A549 (cell line): ENCODE measurements at regions not wholly inside any gene's neighbourhood (a gene's known extent, or its start where the extent isn't known, plus 50 kb on each side); places are given as distances from the start of the nearest gene placed in this dataset.
"Not testable (repeated sequence)": the region's sequence is repeated elsewhere in the genome, so short reads cannot be mapped to it uniquely, and the experiment has no call there.

ENCODE experiments used
- CHD2 ChIP-seq: fragments of 150-350 bp; IDR thresholded peaks from 2 replicates; pipeline ENCODE4 v1.6.1; 2014; ENCODE audit warnings: low read length; ENCODE audit not compliant: partially characterized antibody
- EP300 ChIP-seq, 2 experiments: fragments of >200 bp; sonication (Bioruptor Twin); formaldehyde crosslinking; IDR thresholded peaks; 2 replicates in 1 of 2; 3 replicates in 1 of 2; pipeline ENCODE4 v1.6.1; 2016 to 2017
- MAFK ChIP-seq: fragments of 450-650 bp; IDR thresholded peaks from 2 replicates; pipeline ENCODE4 v1.6.1; 2014; ENCODE audit not compliant: partially characterized antibody
- NR3C1 ChIP-seq: fragments of >200 bp; sonication (Bioruptor Twin); formaldehyde crosslinking; IDR thresholded peaks from 3 replicates; pipeline ENCODE4 v1.6.1; 2017
- POLR2A ChIP-seq: IDR thresholded peaks from 2 replicates; pipeline ENCODE4 v1.6.1; 2012; ENCODE audit warnings: mild to moderate bottlenecking, low read length
- SREBF2 ChIP-seq: fragments of 450-650 bp; IDR thresholded peaks from 2 replicates; pipeline ENCODE4 v1.6.1; 2014; ENCODE audit warnings: mild to moderate bottlenecking, moderate library complexity
- TF ChIP-seq, protein P1 (sequence below): fragments of 250-450 bp; sonication (Bioruptor Pico); IDR thresholded peaks from 2 replicates; pipeline ENCODE4 v1.5.0; 2021; ENCODE audit warnings: mild to moderate bottlenecking, moderate library complexity, borderline replicate concordance
- TF ChIP-seq, protein P2 (sequence below): IDR thresholded peaks from 2 replicates; pipeline ENCODE4 v1.6.1; 2012

- TF ChIP-seq NR3C1; EP300 (IDR thresholded peaks at IDR 0.05); MAFK; CHD2; POLR2A; SREBF2: not testable (repeated sequence)
- TF ChIP-seq, protein P1, sequence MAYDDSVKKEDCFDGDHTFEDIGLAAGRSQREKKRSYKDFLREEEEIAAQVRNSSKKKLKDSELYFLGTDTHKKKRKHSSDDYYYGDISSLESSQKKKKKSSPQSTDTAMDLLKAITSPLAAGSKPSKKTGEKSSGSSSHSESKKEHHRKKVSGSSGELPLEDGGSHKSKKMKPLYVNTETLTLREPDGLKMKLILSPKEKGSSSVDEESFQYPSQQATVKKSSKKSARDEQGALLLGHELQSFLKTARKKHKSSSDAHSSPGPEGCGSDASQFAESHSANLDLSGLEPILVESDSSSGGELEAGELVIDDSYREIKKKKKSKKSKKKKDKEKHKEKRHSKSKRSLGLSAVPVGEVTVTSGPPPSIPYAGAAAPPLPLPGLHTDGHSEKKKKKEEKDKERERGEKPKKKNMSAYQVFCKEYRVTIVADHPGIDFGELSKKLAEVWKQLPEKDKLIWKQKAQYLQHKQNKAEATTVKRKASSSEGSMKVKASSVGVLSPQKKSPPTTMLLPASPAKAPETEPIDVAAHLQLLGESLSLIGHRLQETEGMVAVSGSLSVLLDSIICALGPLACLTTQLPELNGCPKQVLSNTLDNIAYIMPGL (CRISPR knock-in tag): not testable (repeated sequence)
- TF ChIP-seq, protein P2, sequence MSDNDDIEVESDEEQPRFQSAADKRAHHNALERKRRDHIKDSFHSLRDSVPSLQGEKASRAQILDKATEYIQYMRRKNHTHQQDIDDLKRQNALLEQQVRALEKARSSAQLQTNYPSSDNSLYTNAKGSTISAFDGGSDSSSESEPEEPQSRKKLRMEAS: not testable (repeated sequence)
Observed at GRCh38 chr2:110348902-110349301, 123.7 kb downstream of the LIMS4 start.
